KMS-11 (cell line): ENCODE measurements at regions not wholly inside any gene's neighbourhood (a gene's known extent, or its start where the extent isn't known, plus 50 kb on each side); places are given as distances from the start of the nearest gene placed in this dataset.
A peak's percentile ranks its signal among the peaks of the same experiment; 100 is the strongest.

Experiments
- H2AFZ ChIP-seq: fragments of 200-600 bp; sonication (generic); 2 replicates; pipeline ENCODE4 v1.6.1; 2016; ENCODE audit warnings: antibody characterized with exemption, mixed run types, low read depth
- H3K27ac ChIP-seq: fragments of 200-600 bp; sonication (generic); 2 replicates; pipeline ENCODE4 v1.6.1; 2016; ENCODE audit warnings: mild to moderate bottlenecking, mixed run types
- H3K27me3 ChIP-seq: fragments of 200-600 bp; sonication (generic); 2 replicates; pipeline ENCODE4 v1.6.1; 2017; ENCODE audit warnings: mild to moderate bottlenecking, low read depth, mixed run types, moderate library complexity; ENCODE audit not compliant: insufficient read depth
- H3K36me3 ChIP-seq: fragments of 200-600 bp; sonication (generic); 2 replicates; pipeline ENCODE4 v1.6.1; 2017; ENCODE audit warnings: mild to moderate bottlenecking, mixed run types; ENCODE audit not compliant: insufficient read depth
- H3K4me1 ChIP-seq: fragments of 200-600 bp; sonication (generic); 2 replicates; pipeline ENCODE4 v1.6.1; 2016; ENCODE audit warnings: mild to moderate bottlenecking, low read depth, mixed run types; ENCODE audit not compliant: poor library complexity, severe bottlenecking
- H3K4me2 ChIP-seq: fragments of 200-600 bp; sonication (generic); 2 replicates; pipeline ENCODE4 v1.7.0; 2016; ENCODE audit warnings: mild to moderate bottlenecking, mixed run types
- H3K4me3 ChIP-seq: fragments of 200-600 bp; sonication (generic); IDR thresholded peaks from 2 replicates; pipeline ENCODE4 v1.6.1; 2017; ENCODE audit warnings: low read depth, low read length, mixed read lengths; ENCODE audit not compliant: insufficient read depth
- H3K79me2 ChIP-seq: fragments of 200-600 bp; sonication (generic); 2 replicates; pipeline ENCODE4 v1.6.1; 2016; ENCODE audit warnings: low read depth, mixed run types; ENCODE audit not compliant: insufficient read depth
- H3K9ac ChIP-seq: fragments of 200-600 bp; sonication (generic); 2 replicates; pipeline ENCODE4 v1.6.1; 2016; ENCODE audit warnings: mild to moderate bottlenecking, mixed run types
- H4K20me1 ChIP-seq: fragments of 200-600 bp; sonication (generic); 2 replicates; pipeline ENCODE4 v1.6.1; 2016; ENCODE audit warnings: mild to moderate bottlenecking, mixed run types; ENCODE audit not compliant: insufficient read depth
- CTCF ChIP-seq: fragments of 200-600 bp; sonication (generic); conservative IDR thresholded peaks from 2 replicates; pipeline ENCODE4 v1.6.1; 2017; ENCODE audit warnings: low read depth, mild to moderate bottlenecking, antibody characterized with exemption, low read length, moderate library complexity, mixed read lengths

- no peak for TF ChIP-seq CTCF
- H3K4me3 ChIP-seq: no peak overlapping the region
- no peak overlapping the region for H2AFZ ChIP-seq
- H3K4me2 ChIP-seq: no peak overlapping the region
- no peaks in the 10 kb centered on the region for H3K27me3 ChIP-seq
- H3K27ac ChIP-seq: no peak overlapping the region
- H3K79me2 ChIP-seq: no peaks in the 10 kb centered on the region
- no peaks in the 10 kb centered on the region for H4K20me1 ChIP-seq
- no peak overlapping the region for H3K9ac ChIP-seq
- no peaks in the 10 kb centered on the region for H3K36me3 ChIP-seq
- peaks cover 3% of the 10 kb centered on the region for H3K4me1 ChIP-seq
These were observed 516.8 kb downstream of the CFAP47 start for GRCh38 chrX:36436361-36436760.

GRCh38 chrX:36443007-36443406 is 523.5 kb downstream of the CFAP47 start:
- Histone ChIP-seq H3K4me1 (peaks cover 23% of the 10 kb centered on the region), H3K27me3 (no peaks in the 10 kb centered on the region), H3K4me2 (no peak overlapping the region), H3K79me2 (no peaks in the 10 kb centered on the region), H2AFZ (no peak overlapping the region), H3K36me3 (no peaks in the 10 kb centered on the region), H4K20me1 (no peaks in the 10 kb centered on the region), H3K9ac (no peak overlapping the region), H3K4me3 (no peak overlapping the region), H3K27ac (no peak overlapping the region)
- TF ChIP-seq CTCF: no peak

GRCh38 chrX:36445566-36445965 is 526.0 kb downstream of the CFAP47 start:
- Histone ChIP-seq H3K27ac (no peak overlapping the region; the same call in 1 of the 2 replicates), H3K9ac (no peak overlapping the region), H3K4me2 (peak overlapping the region; percentile 54; the same call in 1 of the 2 replicates), H4K20me1 (no peaks in the 10 kb centered on the region), H3K27me3 (no peaks in the 10 kb centered on the region), H3K79me2 (no peaks in the 10 kb centered on the region), H3K4me1 (peaks cover 20% of the 10 kb centered on the region), H3K36me3 (no peaks in the 10 kb centered on the region), H2AFZ (no peak overlapping the region), H3K4me3 (no peak overlapping the region)
- TF ChIP-seq CTCF: no peak

GRCh38 chrX:36462142-36462541 is 542.6 kb downstream of the CFAP47 start:
- TF ChIP-seq CTCF: no peak
- Histone ChIP-seq H3K79me2 (no peaks in the 10 kb centered on the region), H3K9ac (no peak overlapping the region), H4K20me1 (no peaks in the 10 kb centered on the region), H3K4me3 (no peak overlapping the region), H3K4me2 (no peak overlapping the region), H3K36me3 (no peaks in the 10 kb centered on the region), H3K27ac (no peak overlapping the region), H3K27me3 (no peaks in the 10 kb centered on the region), H2AFZ (no peak overlapping the region), H3K4me1 (no peaks in the 10 kb centered on the region)
